Islet of Langerhans (tissue), 1 donor: ENCODE measurements at regions not wholly inside any gene's neighbourhood (a gene's known extent, or its start where the extent isn't known, plus 50 kb on each side); places are given as distances from the start of the nearest gene placed in this dataset.
"Not testable (repeated sequence)": the region's sequence is repeated elsewhere in the genome, so short reads cannot be mapped to it uniquely, and the experiment has no call there.

Experiments
- FAIRE-seq: peaks from one replicate; lab custom pipeline; 2011; peaks lifted over from hg19 to GRCh38; lab: Jason Lieb, UNC

DNA sequence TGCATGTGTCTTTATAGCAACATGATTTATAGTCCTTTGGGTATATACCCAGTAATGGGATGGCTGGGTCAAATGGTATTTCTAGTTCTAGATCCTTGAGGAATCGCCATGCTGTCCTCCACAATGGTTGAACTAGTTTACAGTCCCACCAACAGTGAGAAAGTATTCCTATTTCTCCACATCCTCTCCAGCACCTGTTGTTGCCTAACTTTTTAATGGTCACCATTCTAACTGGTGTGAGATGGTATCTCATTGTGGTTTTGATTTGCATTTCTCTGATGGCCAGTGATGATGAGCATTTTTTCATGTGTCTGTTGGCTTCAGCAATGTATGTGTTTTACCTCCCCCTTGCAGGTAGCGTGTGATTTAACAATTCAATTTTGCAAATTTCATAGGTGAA is 496.6 kb upstream of the RGS6 start:
- not testable (repeated sequence) for FAIRE-seq

DNA sequence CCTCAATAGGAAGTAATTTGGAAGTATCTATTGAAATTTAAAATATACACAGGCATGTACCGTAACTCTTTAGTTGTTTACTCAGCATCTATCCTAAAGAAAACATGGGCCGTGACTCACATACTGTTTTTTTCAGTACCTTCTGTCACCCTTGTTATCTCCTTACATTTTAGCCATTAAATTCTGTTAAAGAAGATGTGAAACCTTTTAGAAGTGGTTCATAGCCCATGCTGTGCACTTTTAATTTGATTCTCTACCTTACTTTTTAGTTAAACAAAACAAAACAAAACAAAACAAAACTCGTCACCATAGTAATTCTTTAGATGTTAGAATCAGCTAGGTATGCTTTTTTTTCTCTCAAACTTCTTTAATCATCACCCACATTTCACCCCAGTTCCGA is 494.4 kb upstream of the RGS6 start:
- FAIRE-seq: no peak

DNA sequence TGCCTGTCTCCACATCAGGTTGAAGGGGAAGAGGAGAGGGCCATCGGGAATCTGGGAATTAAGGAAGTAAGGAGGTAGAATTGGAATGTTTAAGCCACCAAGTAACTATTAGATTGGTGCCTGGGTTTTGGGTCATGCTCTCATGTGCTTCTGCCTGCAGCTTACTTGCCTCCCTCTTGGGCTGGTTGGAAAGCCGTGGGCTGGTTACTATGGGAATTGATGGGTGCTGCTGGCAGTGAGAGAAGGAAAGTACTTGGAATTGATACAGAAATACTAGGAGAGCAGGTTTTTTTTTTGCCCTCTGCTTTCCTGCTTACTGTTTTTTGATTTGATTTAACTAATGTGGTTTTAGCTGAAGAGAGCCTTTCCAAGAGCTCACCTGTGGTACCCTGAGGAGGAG is 493.5 kb upstream of the RGS6 start:
- peak; percentile 5 for FAIRE-seq

- no peak for FAIRE-seq
Measured at GRCh38 chr14:71441126-71441525, 491.1 kb upstream of the RGS6 start.

DNA sequence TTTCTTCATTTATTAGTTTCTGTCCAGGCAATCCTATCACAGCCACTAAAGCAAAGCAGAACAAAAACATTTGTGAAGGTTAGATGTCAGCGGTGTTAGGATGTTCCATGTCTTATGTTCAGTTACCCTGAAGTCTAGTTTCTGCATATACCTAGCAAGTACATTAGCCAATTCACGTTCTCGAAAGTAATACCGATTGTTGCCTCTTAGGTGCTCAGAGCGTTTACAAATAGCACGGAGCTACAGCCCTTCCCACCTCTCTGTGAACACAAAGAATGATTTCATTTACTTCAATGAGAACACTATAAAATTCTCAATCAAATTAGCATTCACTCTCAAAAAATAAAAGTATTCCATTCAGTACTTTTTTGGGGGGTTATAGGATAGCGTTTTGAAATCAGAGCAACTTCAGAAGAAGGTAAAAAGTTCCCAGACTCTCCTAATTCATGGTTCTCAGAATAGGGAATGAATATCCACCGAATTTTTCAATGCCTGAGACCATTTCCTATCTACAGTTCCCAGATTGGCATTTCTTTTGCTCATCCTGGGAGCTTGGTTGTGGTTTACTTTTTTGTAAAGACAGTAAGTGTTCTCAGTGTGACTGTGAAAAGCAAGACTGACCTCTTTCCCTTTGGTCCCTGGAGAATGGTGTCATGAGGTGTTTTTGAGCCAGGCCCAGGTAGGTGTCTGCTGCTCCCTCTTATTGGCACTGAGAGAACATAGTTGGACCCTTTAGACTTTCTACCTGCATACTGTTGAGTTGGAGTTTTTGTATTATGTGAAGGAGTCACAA is 488.0 kb upstream of the RGS6 start:
- no peak for FAIRE-seq

GRCh38 chr14:71448431-71449315 is 483.6 kb upstream of the RGS6 start:
- peak; percentile 97 for FAIRE-seq

DNA sequence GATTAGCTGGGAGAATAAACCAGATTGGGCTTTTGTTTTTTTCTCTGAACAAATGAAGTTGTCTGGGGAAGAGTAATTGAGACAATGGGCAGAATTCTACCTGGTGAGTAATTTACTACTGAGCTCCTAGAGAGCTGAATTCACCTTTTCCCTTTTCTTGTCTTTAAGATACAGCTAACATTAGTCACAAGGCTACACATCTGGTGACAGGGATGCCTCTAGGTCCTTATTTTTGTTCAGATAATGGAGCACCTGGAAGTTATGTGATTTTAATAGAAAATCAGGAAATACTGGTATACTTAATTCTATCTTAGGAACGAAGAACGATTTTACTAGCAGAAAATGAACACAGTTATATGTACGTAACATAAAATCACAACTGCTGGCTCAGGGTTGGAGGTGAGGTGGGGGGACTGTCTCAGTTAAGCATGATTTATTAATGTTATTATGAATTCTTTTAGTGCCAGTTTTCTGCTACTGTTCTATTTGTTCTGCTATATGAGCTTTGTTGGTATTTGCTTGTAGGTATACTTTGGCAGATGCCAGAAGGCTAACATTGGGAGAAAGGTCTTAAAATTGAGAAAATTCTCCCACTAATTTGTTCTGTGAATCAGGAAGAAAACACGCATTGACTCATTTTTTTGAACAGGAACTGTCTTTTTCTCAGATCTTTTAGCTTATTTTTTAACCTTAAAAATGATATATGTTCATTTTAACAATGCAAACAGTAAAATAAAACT is 482.7 kb upstream of the RGS6 start:
- FAIRE-seq: peak; percentile 74

DNA sequence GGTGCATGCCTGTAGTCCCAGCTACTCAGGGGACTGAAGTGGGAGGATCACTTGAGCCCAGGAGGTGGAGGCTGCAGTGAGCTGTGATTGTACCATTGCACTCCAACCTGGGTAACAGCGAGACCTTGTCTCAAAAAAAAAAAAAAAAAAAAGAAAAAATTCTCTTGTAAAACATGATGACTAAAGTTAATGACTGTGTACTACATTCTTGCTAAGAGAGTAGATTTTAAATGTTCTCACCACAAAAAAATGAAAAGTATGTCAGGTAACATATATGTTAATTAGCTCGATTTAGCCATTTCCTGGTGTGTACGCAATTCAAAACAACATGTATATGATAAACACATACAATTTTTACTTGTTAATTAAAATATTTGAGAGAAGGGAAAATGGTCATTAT is 480.7 kb upstream of the RGS6 start:
- FAIRE-seq: no peak

DNA sequence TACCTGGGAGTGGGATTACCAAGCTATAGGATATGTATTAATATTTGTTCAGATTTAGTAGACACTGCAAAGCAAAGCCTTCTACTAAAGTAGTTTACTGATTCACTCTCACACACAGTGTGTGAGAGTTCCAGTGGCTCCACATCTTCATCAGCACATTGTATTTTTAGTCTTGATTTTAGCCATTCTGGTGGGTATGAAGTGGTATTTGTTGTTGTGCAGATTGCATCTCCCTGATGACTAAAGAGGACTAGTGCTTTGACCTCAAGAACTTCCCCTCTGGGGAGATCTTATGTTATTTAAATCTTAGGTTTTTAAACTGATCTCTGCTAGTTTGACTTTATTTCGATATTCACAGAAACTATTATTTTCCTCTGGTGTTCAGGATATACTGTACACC is 479.7 kb upstream of the RGS6 start:
- no peak for FAIRE-seq

- FAIRE-seq: peak; percentile 60
Measured at GRCh38 chr14:71452987-71453386, 479.2 kb upstream of the RGS6 start.

DNA sequence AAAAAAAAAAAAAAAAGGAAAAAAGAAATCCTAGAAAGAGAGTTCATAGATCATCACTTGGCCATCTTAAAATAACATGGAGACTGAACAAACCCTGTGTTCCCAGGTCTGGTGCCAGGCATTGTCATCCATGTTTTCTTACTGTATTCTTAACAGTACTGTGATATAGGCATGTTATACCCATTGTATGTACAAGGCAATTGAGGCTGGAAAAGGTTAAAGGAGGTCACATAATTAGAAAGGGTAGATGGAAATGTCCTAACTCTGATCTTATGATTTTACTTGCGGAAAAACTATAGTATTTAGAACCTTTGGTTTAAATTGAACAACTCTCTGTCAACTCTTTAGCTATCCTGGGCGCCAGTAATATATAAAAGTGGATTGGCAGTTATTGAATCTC is 478.2 kb upstream of the RGS6 start:
- no peak for FAIRE-seq

- no peak for FAIRE-seq
Measured at GRCh38 chr14:71454513-71455332, 477.5 kb upstream of the RGS6 start.

- no peak for FAIRE-seq
Measured at GRCh38 chr14:71460091-71460490, 472.1 kb upstream of the RGS6 start.

- FAIRE-seq: not testable (repeated sequence)
Measured at GRCh38 chr14:71461617-71462016, 470.6 kb upstream of the RGS6 start.

- no peak for FAIRE-seq
Measured at GRCh38 chr14:71463807-71464206, 468.4 kb upstream of the RGS6 start.

DNA sequence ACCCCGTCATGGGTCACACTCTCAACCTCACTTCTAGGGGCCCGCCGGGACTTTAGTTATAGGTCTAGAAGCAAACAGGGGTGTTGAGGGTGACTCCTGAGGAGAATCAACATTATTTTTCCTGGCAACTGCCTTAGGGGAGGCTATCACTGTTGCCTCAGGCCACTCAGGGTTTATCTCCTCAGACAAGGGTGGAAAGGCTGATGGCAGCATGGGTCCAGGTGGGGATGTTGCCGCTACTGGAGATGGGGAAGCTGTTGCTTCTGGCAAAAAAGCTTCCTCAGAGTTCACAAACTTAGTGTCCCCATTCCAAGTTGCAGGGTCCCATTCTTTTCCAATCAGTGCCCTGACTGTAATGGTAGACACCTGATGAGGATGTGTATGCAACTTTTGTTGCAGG is 467.4 kb upstream of the RGS6 start:
- FAIRE-seq: no peak

GRCh38 chr14:71465316-71465715 is 466.9 kb upstream of the RGS6 start:
- FAIRE-seq: no peak

DNA sequence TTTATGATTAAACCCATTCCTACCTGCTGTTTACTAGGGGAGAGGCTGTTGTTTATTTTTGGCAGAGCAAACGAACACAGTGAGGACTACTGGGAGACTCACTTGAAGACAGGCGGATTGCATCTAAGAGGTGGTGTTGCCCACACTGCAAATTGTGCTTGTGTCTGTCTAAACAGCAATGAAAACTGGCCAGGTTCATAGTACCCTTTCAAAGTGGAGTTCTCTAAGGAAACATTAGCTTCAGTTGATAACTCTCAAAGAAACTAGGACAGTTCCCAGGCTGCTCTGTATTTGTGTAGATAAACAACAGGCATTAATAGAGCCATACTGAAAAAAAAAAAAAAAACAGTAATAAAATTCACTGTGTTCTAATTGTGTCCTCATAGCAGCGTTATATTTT is 466.0 kb upstream of the RGS6 start:
- FAIRE-seq: no peak

GRCh38 chr14:71466946-71467345 is 465.3 kb upstream of the RGS6 start:
- peak; percentile 41 for FAIRE-seq

- no peak for FAIRE-seq
Measured at GRCh38 chr14:71467361-71467811, 464.8 kb upstream of the RGS6 start.

GRCh38 chr14:71468701-71469100 is 463.5 kb upstream of the RGS6 start:
- FAIRE-seq: no peak
